Caco-2 (cell line): ENCODE measurements at regions not wholly inside any gene's neighbourhood (a gene's known extent, or its start where the extent isn't known, plus 50 kb on each side); places are given as distances from the start of the nearest gene placed in this dataset.

Experiments
- BruUV-seq: library from RNA; stranded (reverse); fragments of 400-500 nt; replicated peaks from 2 replicates; lab custom pipeline; 2021; lab: Mats Ljungman, UMichigan
- CTCF ChIA-PET: fragments of 300-600 bp; sonication (Branson Sonifier 250); formaldehyde crosslinking; loops from one replicate; lab custom pipeline; 2022; ENCODE audit warnings: antibody characterized with exemption; lab: Charles Lee
- POLR2A ChIA-PET: fragments of 300-600 bp; sonication (Branson Sonifier 250); formaldehyde crosslinking; loops from one replicate; lab custom pipeline; 2022; ENCODE audit warnings: antibody characterized with exemption; lab: Charles Lee
- DNase-seq, 2 experiments: peaks; one replicate each; pipeline versions ENCODE4 v3.0.0 to v3.0.0-alpha.2; 2020 to 2022
- H3K27me3 ChIP-seq: replicated peaks from 2 replicates; pipeline ENCODE4 v1.6.0; 2011; ENCODE audit warnings: low read length; ENCODE audit not compliant: control insufficient read depth, insufficient read depth
- H3K36me3 ChIP-seq: 2 replicates; pipeline ENCODE4 v1.5.1; 2011; ENCODE audit warnings: low read length; ENCODE audit not compliant: control insufficient read depth, insufficient read depth
- H3K4me1 ChIP-seq: fragments of 250-450 bp; sonication (Bioruptor Pico); 2 replicates; pipeline ENCODE4 v1.5.1; 2020; ENCODE audit warnings: mild to moderate bottlenecking
- H3K4me3 ChIP-seq: 2 replicates; pipeline ENCODE4 v1.5.1; 2011; ENCODE audit warnings: low read depth, mild to moderate bottlenecking, control low read depth, low read length
- H3K9me3 ChIP-seq: fragments of 250-450 bp; sonication (Bioruptor Pico); 2 replicates; pipeline ENCODE4 v1.5.1; 2020; ENCODE audit warnings: mild to moderate bottlenecking, moderate library complexity
- H3K27ac Mint-ChIP-seq: one replicate; pipeline ENCODE4 v1.8.0; 2022; ENCODE audit warnings: mixed read lengths; ENCODE audit not compliant: unreplicated experiment
- H3K27me3 Mint-ChIP-seq: one replicate; pipeline ENCODE4 v1.8.0; 2022; ENCODE audit warnings: mixed read lengths; ENCODE audit not compliant: insufficient read depth, unreplicated experiment
- H3K36me3 Mint-ChIP-seq: one replicate; pipeline ENCODE4 v1.8.0; 2022; ENCODE audit warnings: mild to moderate bottlenecking, mixed read lengths; ENCODE audit not compliant: insufficient read depth, unreplicated experiment
- H3K4me1 Mint-ChIP-seq: one replicate; pipeline ENCODE4 v1.8.0; 2022; ENCODE audit warnings: low read depth, mixed read lengths; ENCODE audit not compliant: unreplicated experiment
- H3K4me3 Mint-ChIP-seq: one replicate; pipeline ENCODE4 v1.8.0; 2022; ENCODE audit warnings: mild to moderate bottlenecking, moderate library complexity, mixed read lengths; ENCODE audit not compliant: unreplicated experiment
- H3K9me3 Mint-ChIP-seq: one replicate; pipeline ENCODE4 v1.8.0; 2022; ENCODE audit warnings: mixed read lengths; ENCODE audit not compliant: unreplicated experiment
- intact Hi-C: fragments of 100-400 bp; cut with micrococcal nuclease; formaldehyde crosslinking; loops from one replicate; pipeline ENCODE4 v1.10.0; 2022; ENCODE audit not compliant: unreplicated experiment
- TF ChIP-seq, protein P1 (sequence below), 2 experiments: fragments of 200-600 bp in 1 of 2; IDR thresholded peaks; 1 replicate in 1 of 2; 2 replicates in 1 of 2; pipeline versions ENCODE4 v1.5.1 to v1.8.0; 2011 to 2022; ENCODE audit warnings: antibody characterized with exemption in 1 of 2, control low read depth in 1 of 2, inconsistent platforms in 1 of 2, low read depth in 1 of 2, low read length in 1 of 2, mild to moderate bottlenecking in 1 of 2, moderate library complexity in 1 of 2; ENCODE audit not compliant: insufficient read depth in 1 of 2, severe bottlenecking in 1 of 2, unreplicated experiment in 1 of 2

DNA sequence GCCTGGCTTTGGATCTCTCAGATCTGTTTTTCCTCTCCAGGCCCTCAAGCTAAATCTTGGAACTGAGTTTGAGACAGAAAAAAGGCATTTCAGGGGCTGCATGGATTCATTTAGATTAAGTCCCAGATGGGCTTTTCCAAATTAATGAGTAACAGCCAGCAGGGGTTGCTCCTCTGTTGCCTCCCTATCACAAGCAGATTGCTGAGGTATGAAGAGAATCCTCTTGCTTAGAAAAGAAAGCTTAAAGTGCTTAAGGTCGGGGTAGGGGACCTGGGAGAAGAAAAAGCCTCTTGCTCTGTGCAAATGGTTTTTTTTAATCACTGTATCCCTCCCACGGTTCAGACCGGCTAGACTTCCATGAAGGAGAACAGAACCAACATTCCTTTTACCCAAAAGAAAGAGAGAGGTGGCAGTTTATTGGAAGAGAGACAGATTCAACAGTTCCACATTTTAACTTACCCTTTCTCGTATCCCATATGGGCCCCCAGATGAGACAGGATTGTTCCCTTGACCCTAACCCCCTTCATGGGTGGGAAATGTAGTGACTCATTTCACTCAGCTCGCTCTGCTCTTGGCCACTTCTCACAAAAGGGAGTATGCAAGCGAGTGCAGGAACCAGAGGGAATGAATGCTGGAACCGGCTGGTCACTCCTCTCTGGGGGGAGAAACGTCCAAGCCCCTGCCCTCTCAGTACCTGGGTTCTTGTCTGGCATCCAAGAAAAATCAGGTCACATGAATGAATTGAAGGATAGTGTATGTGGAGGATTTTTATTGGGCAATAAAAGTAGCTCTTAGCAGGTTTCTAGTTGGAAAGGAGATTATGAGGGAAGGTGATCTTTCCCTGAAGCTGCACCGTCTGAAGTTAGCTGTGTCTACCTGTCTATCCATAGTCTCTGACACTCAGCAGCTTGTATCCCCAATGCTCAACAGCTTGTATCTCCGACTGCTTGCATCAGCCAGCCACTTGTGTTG lies 745.2 kb downstream of the SI start:
- Histone ChIP-seq H3K9me3 (no peaks in the 10 kb centered on the region), H3K36me3 (no peaks in the 10 kb centered on the region), H3K27me3 (no peaks in the 10 kb centered on the region), H3K4me1 (peaks cover 46% of the 10 kb centered on the region), H3K4me3 (no peak overlapping the region)
- Mint-ChIP-seq H3K4me1 (peaks cover 20% of the 10 kb centered on the region), H3K36me3 (peaks cover 5% of the 10 kb centered on the region), H3K27me3 (no peaks in the 10 kb centered on the region), H3K4me3 (peak overlapping the region; percentile 40), H3K9me3 (no peaks in the 10 kb centered on the region), H3K27ac (peak overlapping the region; percentile 86)
- BruUV-seq: no TSS peak
- ChIA-PET POLR2A (no interaction called here), CTCF (no interaction called here)
- peak; percentile 39 for DNase-seq
- intact Hi-C loops: loop anchor here (10.0 kb wide), 1 partner anchor 118 kb away; no protein-coding TSS in a partner anchor
- TF ChIP-seq, protein P1, sequence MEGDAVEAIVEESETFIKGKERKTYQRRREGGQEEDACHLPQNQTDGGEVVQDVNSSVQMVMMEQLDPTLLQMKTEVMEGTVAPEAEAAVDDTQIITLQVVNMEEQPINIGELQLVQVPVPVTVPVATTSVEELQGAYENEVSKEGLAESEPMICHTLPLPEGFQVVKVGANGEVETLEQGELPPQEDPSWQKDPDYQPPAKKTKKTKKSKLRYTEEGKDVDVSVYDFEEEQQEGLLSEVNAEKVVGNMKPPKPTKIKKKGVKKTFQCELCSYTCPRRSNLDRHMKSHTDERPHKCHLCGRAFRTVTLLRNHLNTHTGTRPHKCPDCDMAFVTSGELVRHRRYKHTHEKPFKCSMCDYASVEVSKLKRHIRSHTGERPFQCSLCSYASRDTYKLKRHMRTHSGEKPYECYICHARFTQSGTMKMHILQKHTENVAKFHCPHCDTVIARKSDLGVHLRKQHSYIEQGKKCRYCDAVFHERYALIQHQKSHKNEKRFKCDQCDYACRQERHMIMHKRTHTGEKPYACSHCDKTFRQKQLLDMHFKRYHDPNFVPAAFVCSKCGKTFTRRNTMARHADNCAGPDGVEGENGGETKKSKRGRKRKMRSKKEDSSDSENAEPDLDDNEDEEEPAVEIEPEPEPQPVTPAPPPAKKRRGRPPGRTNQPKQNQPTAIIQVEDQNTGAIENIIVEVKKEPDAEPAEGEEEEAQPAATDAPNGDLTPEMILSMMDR (IDR thresholded peaks at IDR 0.05; ENCODE audit: insufficient read depth in 1 of 2, low read depth in 1 of 2, low read length in 1 of 2, severe bottlenecking in 1 of 2, unreplicated experiment in 1 of 2): no peak

DNA sequence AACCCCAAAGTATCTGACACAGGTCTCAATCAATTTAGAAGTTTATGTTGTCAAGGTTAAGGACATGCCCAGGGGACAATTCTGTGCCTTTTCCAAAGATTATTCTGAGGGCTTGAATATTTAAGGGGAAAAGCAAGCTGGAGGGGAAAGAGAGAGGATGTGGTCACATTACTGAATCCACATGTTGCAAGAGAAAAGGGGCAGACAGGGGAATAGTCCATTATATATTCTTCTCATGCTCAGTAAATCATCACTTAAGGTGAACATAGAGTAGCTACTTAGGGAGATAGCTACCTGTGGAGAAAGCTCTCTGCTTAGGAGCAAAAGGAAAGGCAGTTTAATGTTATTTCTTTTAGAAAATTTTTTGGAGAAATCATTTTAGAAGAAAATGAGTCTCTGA lies 751.6 kb downstream of the SI start:
- peaks cover 6% of the 10 kb centered on the region for H3K4me1 ChIP-seq
- no peaks in the 10 kb centered on the region for H3K4me1 Mint-ChIP-seq
- no peaks in the 10 kb centered on the region for H3K27me3 ChIP-seq
- TF ChIP-seq, protein P1 (IDR thresholded peaks at IDR 0.05; ENCODE audit: insufficient read depth in 1 of 2, low read depth in 1 of 2, low read length in 1 of 2, severe bottlenecking in 1 of 2, unreplicated experiment in 1 of 2): no peak
- no peak for DNase-seq
- H3K36me3 ChIP-seq: no peaks in the 10 kb centered on the region
- no peaks in the 10 kb centered on the region; the same call in 1 of the 2 replicates for H3K9me3 ChIP-seq
- H3K9me3 Mint-ChIP-seq: no peaks in the 10 kb centered on the region
- ChIA-PET POLR2A (no interaction called here), CTCF (no interaction called here)
- intact Hi-C loops: no loop called here
- H3K27me3 Mint-ChIP-seq: no peaks in the 10 kb centered on the region
- H3K4me3 Mint-ChIP-seq: no peak overlapping the region
- H3K27ac Mint-ChIP-seq: no peak overlapping the region
- no peak overlapping the region for H3K4me3 ChIP-seq
- no peaks in the 10 kb centered on the region for H3K36me3 Mint-ChIP-seq
- no TSS peak for BruUV-seq

DNA sequence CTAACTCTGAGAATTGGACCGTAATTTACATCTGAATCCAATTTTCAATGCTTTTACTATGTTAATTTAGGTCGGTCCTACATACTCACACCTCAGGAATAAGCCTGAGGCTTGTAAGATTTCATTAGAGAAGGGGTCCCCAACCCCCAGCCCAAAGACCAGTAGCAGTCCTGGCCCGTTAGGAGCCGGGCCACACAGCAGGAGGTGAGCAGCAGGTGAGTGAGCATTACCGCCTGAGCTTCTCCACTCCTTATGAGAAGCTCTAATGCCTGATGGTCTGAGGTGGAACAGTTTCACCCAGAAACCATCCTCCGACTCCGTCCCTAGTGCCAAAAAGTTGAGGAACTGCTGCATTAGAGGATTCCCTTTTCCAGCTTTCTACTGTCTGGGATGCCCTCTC lies 757.3 kb downstream of the SI start:
- H3K27ac Mint-ChIP-seq: no peak overlapping the region
- no peaks in the 10 kb centered on the region for H3K4me1 Mint-ChIP-seq
- TF ChIP-seq, protein P1 (IDR thresholded peaks at IDR 0.05; ENCODE audit: insufficient read depth in 1 of 2, low read depth in 1 of 2, low read length in 1 of 2, severe bottlenecking in 1 of 2, unreplicated experiment in 1 of 2): no peak
- no peaks in the 10 kb centered on the region for H3K9me3 Mint-ChIP-seq
- BruUV-seq: no TSS peak
- ChIA-PET POLR2A (no interaction called here), CTCF (no interaction called here)
- Histone ChIP-seq H3K36me3 (no peaks in the 10 kb centered on the region), H3K4me1 (no peaks in the 10 kb centered on the region), H3K27me3 (no peaks in the 10 kb centered on the region), H3K4me3 (no peak overlapping the region), H3K9me3 (no peaks in the 10 kb centered on the region)
- no peaks in the 10 kb centered on the region for H3K36me3 Mint-ChIP-seq
- no peaks in the 10 kb centered on the region for H3K27me3 Mint-ChIP-seq
- intact Hi-C loops: no loop called here
- DNase-seq: no peak
- H3K4me3 Mint-ChIP-seq: no peak overlapping the region
